A673 (cell line): ENCODE measurements at regions not wholly inside any gene's neighbourhood (a gene's known extent, or its start where the extent isn't known, plus 50 kb on each side); places are given as distances from the start of the nearest gene placed in this dataset.
"Not testable (repeated sequence)": the region's sequence is repeated elsewhere in the genome, so short reads cannot be mapped to it uniquely, and the experiment has no call there.

Source experiments
- BruUV-seq: library from RNA; stranded (reverse); fragments of 400-500 nt; replicated peaks from 2 replicates; lab custom pipeline; 2021; lab: Mats Ljungman, UMichigan
- CTCF ChIA-PET: fragments of 300-600 bp; sonication (Branson Sonifier 250); formaldehyde crosslinking; loops from one replicate; lab custom pipeline; 2022; ENCODE audit warnings: antibody characterized with exemption; lab: Charles Lee
- POLR2A ChIA-PET: fragments of 300-600 bp; sonication (Branson Sonifier 250); formaldehyde crosslinking; loops from one replicate; lab custom pipeline; 2022; ENCODE audit warnings: antibody characterized with exemption; ENCODE audit not compliant: low non-redundant PET; lab: Charles Lee
- DNase-seq: peaks from one replicate; pipeline ENCODE4 v3.0.0-alpha.2; 2015; ENCODE audit warnings: low spot score
- H3K27ac ChIP-seq: fragments of 200-600 bp; sonication (generic); 2 replicates; pipeline ENCODE4 v1.5.1; 2016; ENCODE audit warnings: mixed run types, low read depth, mild to moderate bottlenecking, mixed read lengths, antibody characterized with exemption, low read length; ENCODE audit not compliant: poor library complexity, severe bottlenecking
- H3K27me3 ChIP-seq: fragments of 200-600 bp; sonication (generic); replicated peaks from 2 replicates; pipeline ENCODE4 v1.6.1; 2017; ENCODE audit warnings: mixed run types, low read depth, mild to moderate bottlenecking, mixed read lengths, antibody characterized with exemption, low read length; ENCODE audit not compliant: insufficient read depth, poor library complexity
- H3K36me3 ChIP-seq: fragments of 200-600 bp; sonication (generic); 2 replicates; pipeline ENCODE4 v1.6.1; 2016; ENCODE audit warnings: mixed run types, mild to moderate bottlenecking, mixed read lengths, antibody characterized with exemption, low read length; ENCODE audit not compliant: insufficient read depth, poor library complexity, severe bottlenecking
- H3K4me1 ChIP-seq: fragments of 200-600 bp; sonication (generic); 2 replicates; pipeline ENCODE4 v1.6.1; 2017; ENCODE audit warnings: mixed run types, mild to moderate bottlenecking, mixed read lengths, antibody characterized with exemption, low read length; ENCODE audit not compliant: insufficient read depth, poor library complexity, severe bottlenecking
- H3K4me3 ChIP-seq: fragments of 200-600 bp; sonication (generic); 2 replicates; pipeline ENCODE4 v1.5.1; 2016; ENCODE audit warnings: low read depth, mixed run types, mild to moderate bottlenecking, mixed read lengths, low read length; ENCODE audit not compliant: poor library complexity, severe bottlenecking
- H3K9me3 ChIP-seq: fragments of 200-600 bp; sonication (generic); 2 replicates; pipeline ENCODE4 v1.6.1; 2016; ENCODE audit warnings: mixed run types, low read depth, mild to moderate bottlenecking, mixed read lengths, antibody characterized with exemption, low read length; ENCODE audit not compliant: poor library complexity, severe bottlenecking
- EZH2 ChIP-seq: fragments of 200-600 bp; sonication (generic); IDR thresholded peaks from 2 replicates; pipeline ENCODE4 v1.6.1; 2017; ENCODE audit warnings: borderline replicate concordance, low read depth, mild to moderate bottlenecking, mixed read lengths, antibody characterized with exemption, low read length; ENCODE audit not compliant: poor library complexity, severe bottlenecking
- intact Hi-C: fragments of 100-400 bp; cut with micrococcal nuclease; formaldehyde crosslinking; loops from one replicate; pipeline ENCODE4 v1.10.0; 2022; ENCODE audit not compliant: unreplicated experiment
- TF ChIP-seq, protein P1 (sequence below): fragments of 300-800, 200-600 bp; sonication (generic); conservative IDR thresholded peaks from 2 replicates; pipeline ENCODE4 v1.5.1; 2017; ENCODE audit warnings: low read depth, mild to moderate bottlenecking, antibody characterized with exemption, low read length, moderate library complexity, mixed read lengths

DNA sequence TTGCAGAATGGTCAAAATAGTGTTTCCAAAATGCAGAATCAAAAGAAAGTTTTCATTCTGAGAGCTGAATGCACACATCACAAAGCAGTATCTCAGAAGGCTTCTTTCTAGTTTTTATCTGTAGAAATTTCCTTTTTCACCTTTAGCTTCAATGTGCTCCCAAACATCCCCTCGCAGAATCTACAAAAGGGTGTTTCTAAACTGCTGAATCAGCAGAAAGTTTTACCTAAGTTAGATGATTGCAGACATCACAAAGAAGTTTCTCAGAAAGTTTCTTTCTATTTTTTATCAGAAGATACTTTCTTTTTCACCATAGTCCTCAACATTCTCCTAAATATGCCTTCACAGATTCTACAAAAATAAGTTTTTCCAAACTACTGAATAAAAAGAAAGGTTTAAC, 239.8 kb downstream of the OR4A5 start:
- DNase-seq = no peak
- H3K27me3 ChIP-seq = no peaks in the 10 kb centered on the region
- no peak overlapping the region for H3K27ac ChIP-seq
- H3K36me3 ChIP-seq = no peaks in the 10 kb centered on the region
- ChIA-PET CTCF (no interaction called here), POLR2A (no interaction called here)
- no TSS peak for BruUV-seq
- TF ChIP-seq, protein P1, sequence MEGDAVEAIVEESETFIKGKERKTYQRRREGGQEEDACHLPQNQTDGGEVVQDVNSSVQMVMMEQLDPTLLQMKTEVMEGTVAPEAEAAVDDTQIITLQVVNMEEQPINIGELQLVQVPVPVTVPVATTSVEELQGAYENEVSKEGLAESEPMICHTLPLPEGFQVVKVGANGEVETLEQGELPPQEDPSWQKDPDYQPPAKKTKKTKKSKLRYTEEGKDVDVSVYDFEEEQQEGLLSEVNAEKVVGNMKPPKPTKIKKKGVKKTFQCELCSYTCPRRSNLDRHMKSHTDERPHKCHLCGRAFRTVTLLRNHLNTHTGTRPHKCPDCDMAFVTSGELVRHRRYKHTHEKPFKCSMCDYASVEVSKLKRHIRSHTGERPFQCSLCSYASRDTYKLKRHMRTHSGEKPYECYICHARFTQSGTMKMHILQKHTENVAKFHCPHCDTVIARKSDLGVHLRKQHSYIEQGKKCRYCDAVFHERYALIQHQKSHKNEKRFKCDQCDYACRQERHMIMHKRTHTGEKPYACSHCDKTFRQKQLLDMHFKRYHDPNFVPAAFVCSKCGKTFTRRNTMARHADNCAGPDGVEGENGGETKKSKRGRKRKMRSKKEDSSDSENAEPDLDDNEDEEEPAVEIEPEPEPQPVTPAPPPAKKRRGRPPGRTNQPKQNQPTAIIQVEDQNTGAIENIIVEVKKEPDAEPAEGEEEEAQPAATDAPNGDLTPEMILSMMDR = no peak
- TF ChIP-seq EZH2 = no peak
- intact Hi-C loops = no loop called here
- H3K9me3 ChIP-seq = peaks cover 46% of the 10 kb centered on the region
- no peak overlapping the region for H3K4me3 ChIP-seq
- H3K4me1 ChIP-seq = no peaks in the 10 kb centered on the region

DNA sequence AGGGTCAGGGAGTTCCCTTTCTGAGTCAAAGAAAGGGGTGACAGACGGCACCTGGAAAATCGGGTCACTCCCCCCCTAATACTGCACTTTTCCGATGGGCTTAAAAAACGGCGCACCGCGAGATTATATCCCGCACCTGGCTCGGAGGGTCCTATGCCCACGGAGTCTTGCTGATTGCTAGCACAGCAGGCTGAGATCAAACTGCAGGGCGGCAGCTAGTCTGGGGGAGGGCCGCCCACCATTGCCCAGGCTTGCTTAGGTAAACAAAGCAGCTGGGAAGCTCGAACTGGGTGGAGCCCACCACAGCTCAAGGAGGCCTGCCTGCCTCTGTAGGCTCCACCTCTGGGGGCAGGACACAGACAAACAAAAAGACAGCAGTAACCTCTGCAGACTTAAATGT, 240.5 kb downstream of the OR4A5 start:
- intact Hi-C loops, H3K36me3 ChIP-seq, DNase-seq, H3K27me3 ChIP-seq, H3K4me3 ChIP-seq, H3K27ac ChIP-seq, POLR2A ChIA-PET, BruUV-seq, CTCF ChIA-PET, H3K4me1 ChIP-seq: not testable (repeated sequence)
- peaks cover 41% of the 10 kb centered on the region for H3K9me3 ChIP-seq

DNA sequence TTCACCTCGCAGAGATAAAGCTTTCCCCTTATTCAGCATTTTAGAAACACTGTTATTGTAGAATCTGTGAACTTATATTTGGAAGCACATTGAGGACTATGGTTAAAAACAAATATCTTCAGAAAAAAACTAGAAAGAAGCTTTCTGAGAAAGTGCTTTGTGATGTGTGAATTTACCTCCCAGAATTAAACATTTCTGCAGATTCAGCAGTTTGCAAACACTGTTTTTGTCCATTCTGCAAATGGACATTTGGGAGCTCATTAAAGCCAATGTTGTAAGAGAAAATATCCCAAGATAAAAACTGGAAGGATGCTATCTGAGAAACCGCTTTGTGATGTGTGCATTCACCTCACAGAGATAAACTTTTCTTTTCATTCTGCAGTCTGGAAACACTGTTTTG, 272.7 kb downstream of the OR4A5 start:
- Histone ChIP-seq H3K4me3 (no peak overlapping the region), H3K36me3 (no peaks in the 10 kb centered on the region), H3K9me3 (peaks cover 82% of the 10 kb centered on the region), H3K4me1 (no peaks in the 10 kb centered on the region), H3K27me3 (no peaks in the 10 kb centered on the region), H3K27ac (no peak overlapping the region)
- intact Hi-C loops = no loop called here
- DNase-seq = no peak
- ChIA-PET CTCF (no interaction called here), POLR2A (no interaction called here)
- BruUV-seq = no TSS peak
- no peak for TF ChIP-seq EZH2
- TF ChIP-seq, protein P1 = no peak

DNA sequence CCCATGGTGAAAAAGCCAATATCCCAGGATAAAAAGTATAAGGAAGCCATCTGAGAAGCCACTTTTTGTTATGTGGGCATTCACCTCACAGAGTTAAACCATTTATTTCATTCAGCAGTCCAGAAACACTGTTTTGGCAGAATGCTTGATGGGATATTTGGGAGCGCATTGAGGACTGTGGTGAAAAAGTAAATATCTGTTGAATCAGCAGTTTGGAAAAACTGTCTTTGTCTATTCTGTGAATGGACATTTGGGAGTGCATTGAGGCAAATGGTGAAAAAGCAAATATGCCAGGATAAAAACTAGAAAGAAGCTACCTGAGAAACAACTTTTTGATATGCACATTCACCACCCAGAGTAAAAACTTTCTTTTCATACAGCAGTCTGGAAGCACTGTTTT, 276.2 kb upstream of the TRIM48 start:
- CTCF ChIA-PET = no interaction called here
- no TSS peak for BruUV-seq
- POLR2A ChIA-PET = no interaction called here

DNA sequence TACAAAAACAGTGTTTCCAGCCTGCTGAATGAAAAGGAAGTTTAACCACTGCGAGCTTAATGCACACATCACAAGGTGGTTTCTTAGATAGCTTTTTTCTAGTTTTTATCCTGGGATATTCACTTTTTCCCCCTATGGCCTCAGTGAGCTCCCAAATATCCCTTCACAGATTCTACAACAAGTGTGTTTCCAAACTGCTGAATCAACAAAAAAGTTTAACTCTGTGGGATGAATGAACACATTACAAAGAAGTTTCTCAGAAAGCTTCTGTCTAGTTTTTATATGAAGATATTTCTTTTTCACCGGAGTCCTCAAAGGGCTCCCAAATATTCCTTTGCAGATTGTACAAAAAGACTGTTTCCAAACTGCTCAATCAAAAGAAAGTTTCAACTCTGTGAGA, 233.1 kb upstream of the TRIM48 start:
- BruUV-seq, H3K27me3 ChIP-seq, CTCF ChIA-PET, POLR2A ChIA-PET, H3K36me3 ChIP-seq, DNase-seq, H3K4me1 ChIP-seq, H3K27ac ChIP-seq, H3K4me3 ChIP-seq, intact Hi-C loops: not testable (repeated sequence)
- peaks cover 78% of the 10 kb centered on the region for H3K9me3 ChIP-seq

More for the DNA sequence above, 276.2 kb upstream of the TRIM48 start:
- Histone ChIP-seq H3K4me1 (no peaks in the 10 kb centered on the region), H3K36me3 (no peaks in the 10 kb centered on the region), H3K4me3 (no peak overlapping the region), H3K9me3 (peaks cover 62% of the 10 kb centered on the region), H3K27me3 (no peaks in the 10 kb centered on the region), H3K27ac (no peak overlapping the region)
- no peak for DNase-seq
- intact Hi-C loops = no loop called here
- no peak for TF ChIP-seq EZH2
- TF ChIP-seq, protein P1 = no peak
